ENCODE measurements at regions not wholly inside any gene's neighbourhood (a gene's known extent, or its start where the extent isn't known, plus 50 kb on each side); places are given as distances from the start of the nearest gene placed in this dataset.

DNA sequence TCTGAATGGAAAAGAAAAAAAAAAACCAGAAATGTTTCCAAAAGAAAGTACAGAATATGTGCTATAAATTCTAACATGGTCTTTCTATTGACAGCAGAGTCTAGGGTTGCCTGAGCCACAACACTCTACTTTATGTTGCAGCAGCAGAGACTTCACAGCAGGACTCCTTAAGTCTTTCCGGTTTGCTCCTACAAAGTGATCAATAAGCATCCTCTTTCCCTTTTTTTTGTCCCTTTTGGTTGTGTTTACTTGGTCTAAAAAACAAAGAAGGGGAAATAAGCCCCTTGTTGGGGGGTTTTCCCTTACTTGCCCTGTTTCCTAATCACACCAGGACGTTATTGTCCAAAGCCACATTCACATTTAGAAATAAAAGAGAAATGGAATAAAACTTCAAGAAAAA, 163.1 kb upstream of the MPPED2 start:
- H3K9me3 ChIP-seq (ENCODE audit: control insufficient read depth in 5 of 5, low read length in 5 of 5): peaks cover 0 to 2% (median 0%) of the 10 kb centered on the region in 5 donors
- H3K4me3 ChIP-seq (ENCODE audit: low read depth in 1 of 5, low read length in 5 of 5): no peak overlapping the region
- H3K36me3 ChIP-seq (ENCODE audit: control insufficient read depth in 5 of 5, insufficient read depth in 5 of 5, low read length in 5 of 5): no peaks in the 10 kb centered on the region
- H3K27ac ChIP-seq (ENCODE audit: low read depth, low read length): no peak overlapping the region
- H3K27me3 ChIP-seq (ENCODE audit: control insufficient read depth in 5 of 5, insufficient read depth in 4 of 5, low read length in 5 of 5): no peaks in the 10 kb centered on the region
- no peaks in the 10 kb centered on the region for H3K4me1 ChIP-seq (ENCODE audit: control insufficient read depth in 5 of 5, insufficient read depth in 5 of 5, low read length in 5 of 5)
- no peak overlapping the region for H3K9ac ChIP-seq (ENCODE audit: low read length in 5 of 5)

DNA sequence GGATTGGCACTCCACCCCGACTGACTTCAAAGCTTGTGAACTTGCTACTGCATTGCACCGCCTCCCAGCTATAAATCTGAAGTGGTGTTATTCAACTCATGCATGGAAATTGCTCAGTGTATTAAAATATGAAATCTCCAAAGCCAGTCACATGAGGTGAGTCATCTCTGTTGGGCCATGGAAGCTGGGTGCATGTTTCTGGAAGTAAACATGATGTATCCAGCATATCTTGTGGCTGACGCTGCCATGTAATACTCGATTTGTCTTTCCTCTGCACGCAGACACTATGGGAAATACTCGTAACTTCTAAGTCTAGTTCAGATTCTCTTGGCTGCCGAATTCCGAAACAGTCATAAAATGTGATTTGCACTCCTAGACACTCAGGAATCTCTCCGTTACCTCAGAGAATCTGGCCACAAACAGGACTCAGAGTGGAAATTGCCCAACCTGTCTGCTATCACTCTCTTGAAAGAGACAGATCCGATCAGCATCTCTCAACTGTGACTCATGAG, 154.9 kb upstream of the MPPED2 start:
- H3K4me1 ChIP-seq (ENCODE audit: control insufficient read depth in 5 of 5, insufficient read depth in 5 of 5, low read length in 5 of 5): peaks cover 0 to 6% (median 0%) of the 10 kb centered on the region in 5 donors
- H3K27me3 ChIP-seq (ENCODE audit: control insufficient read depth in 5 of 5, insufficient read depth in 4 of 5, low read length in 5 of 5): no peaks in the 10 kb centered on the region
- H3K27ac ChIP-seq (ENCODE audit: low read depth, low read length): no peak overlapping the region
- H3K9ac ChIP-seq (ENCODE audit: low read length in 5 of 5): no peak overlapping the region
- H3K36me3 ChIP-seq (ENCODE audit: control insufficient read depth in 5 of 5, insufficient read depth in 5 of 5, low read length in 5 of 5): no peaks in the 10 kb centered on the region
- no peak overlapping the region for H3K4me3 ChIP-seq (ENCODE audit: low read depth in 1 of 5, low read length in 5 of 5)
- H3K9me3 ChIP-seq (ENCODE audit: control insufficient read depth in 5 of 5, low read length in 5 of 5): no peaks in the 10 kb centered on the region

DNA sequence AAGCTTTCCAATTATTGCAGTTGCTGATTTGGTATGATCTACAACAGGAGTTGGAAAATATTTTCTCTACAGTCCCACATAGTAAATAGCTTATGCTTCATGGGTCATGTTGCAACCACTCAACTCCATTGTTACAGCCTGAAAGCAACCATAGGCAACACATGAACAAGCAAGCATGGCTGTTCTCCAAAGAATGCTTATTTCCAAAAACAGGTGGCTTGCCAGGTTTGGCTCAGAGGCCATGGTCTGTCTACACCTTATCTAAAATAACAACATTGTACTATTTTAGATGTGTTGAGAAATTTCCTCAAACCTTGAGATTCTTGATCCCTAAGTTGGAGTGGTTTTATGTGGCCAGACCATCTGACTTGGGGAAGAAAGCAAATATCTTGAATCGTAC, 153.9 kb upstream of the MPPED2 start:
- Histone ChIP-seq H3K9ac (ENCODE audit: low read length in 5 of 5) (no peak overlapping the region), H3K27ac (ENCODE audit: low read depth, low read length) (no peak overlapping the region)

DNA sequence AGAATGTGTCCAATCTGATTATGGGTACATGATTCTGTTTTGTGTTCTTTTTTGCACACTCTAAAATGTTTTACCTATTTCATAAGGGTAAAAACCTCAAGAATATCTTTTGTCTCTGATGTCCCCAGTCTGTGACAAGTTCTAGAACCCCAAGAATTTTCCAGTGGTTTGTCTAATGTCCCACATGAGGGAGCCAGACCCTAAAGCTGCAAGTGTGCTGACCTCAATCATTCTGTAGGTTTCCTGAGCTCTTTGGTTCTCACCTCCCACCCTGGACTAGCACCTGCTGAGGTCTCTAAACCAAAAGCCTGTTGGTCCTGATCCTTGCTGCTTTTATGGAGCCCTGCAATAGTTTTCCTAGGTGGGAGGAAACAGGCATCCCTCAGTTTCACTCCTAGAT, 149.8 kb upstream of the MPPED2 start:
- H3K9ac ChIP-seq (ENCODE audit: low read length in 5 of 5): no peak overlapping the region
- H3K4me3 ChIP-seq (ENCODE audit: low read depth in 1 of 5, low read length in 5 of 5): no peak overlapping the region
- peaks cover 0 to 2% (median 0%) of the 10 kb centered on the region in 5 donors for H3K4me1 ChIP-seq (ENCODE audit: control insufficient read depth in 5 of 5, insufficient read depth in 5 of 5, low read length in 5 of 5)
- no peaks in the 10 kb centered on the region for H3K9me3 ChIP-seq (ENCODE audit: control insufficient read depth in 5 of 5, low read length in 5 of 5)
- no peaks in the 10 kb centered on the region for H3K36me3 ChIP-seq (ENCODE audit: control insufficient read depth in 5 of 5, insufficient read depth in 5 of 5, low read length in 5 of 5)
- no peak overlapping the region for H3K27ac ChIP-seq (ENCODE audit: low read depth, low read length)
- H3K27me3 ChIP-seq (ENCODE audit: control insufficient read depth in 5 of 5, insufficient read depth in 4 of 5, low read length in 5 of 5): no peaks in the 10 kb centered on the region

More for the DNA sequence above, 153.9 kb upstream of the MPPED2 start:
- Histone ChIP-seq H3K36me3 (ENCODE audit: control insufficient read depth in 5 of 5, insufficient read depth in 5 of 5, low read length in 5 of 5) (no peaks in the 10 kb centered on the region), H3K4me3 (ENCODE audit: low read depth in 1 of 5, low read length in 5 of 5) (no peak overlapping the region), H3K4me1 (ENCODE audit: control insufficient read depth in 5 of 5, insufficient read depth in 5 of 5, low read length in 5 of 5) (peaks cover 0 to 6% (median 0%) of the 10 kb centered on the region in 5 donors), H3K9me3 (ENCODE audit: control insufficient read depth in 5 of 5, low read length in 5 of 5) (no peaks in the 10 kb centered on the region), H3K27me3 (ENCODE audit: control insufficient read depth in 5 of 5, insufficient read depth in 4 of 5, low read length in 5 of 5) (no peaks in the 10 kb centered on the region)

DNA sequence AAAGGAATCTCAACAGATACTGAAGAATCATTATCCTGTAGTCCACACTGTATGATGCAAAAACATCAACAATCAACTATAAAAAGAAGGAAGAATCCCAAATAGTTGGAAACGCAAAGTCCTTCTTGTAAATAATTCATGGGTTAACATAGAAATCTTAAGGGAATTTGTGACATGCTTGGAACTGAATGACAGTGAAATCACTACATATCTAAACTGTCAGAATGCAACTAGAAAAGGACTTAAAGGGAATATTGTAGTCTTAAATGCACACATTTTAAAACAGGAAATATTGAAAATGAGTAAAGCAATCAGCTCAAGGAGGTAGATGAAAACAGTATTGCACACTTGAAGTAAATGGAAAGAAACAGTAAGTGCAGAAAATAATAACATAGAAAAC, 147.6 kb upstream of the MPPED2 start:
- Histone ChIP-seq H3K9me3 (ENCODE audit: control insufficient read depth in 5 of 5, low read length in 5 of 5) (no peaks in the 10 kb centered on the region), H3K36me3 (ENCODE audit: control insufficient read depth in 5 of 5, insufficient read depth in 5 of 5, low read length in 5 of 5) (no peaks in the 10 kb centered on the region), H3K4me1 (ENCODE audit: control insufficient read depth in 5 of 5, insufficient read depth in 5 of 5, low read length in 5 of 5) (no peaks in the 10 kb centered on the region), H3K9ac (ENCODE audit: low read length in 5 of 5) (no peak overlapping the region), H3K27ac (ENCODE audit: low read depth, low read length) (no peak overlapping the region), H3K27me3 (ENCODE audit: control insufficient read depth in 5 of 5, insufficient read depth in 4 of 5, low read length in 5 of 5) (no peaks in the 10 kb centered on the region), H3K4me3 (ENCODE audit: low read depth in 1 of 5, low read length in 5 of 5) (no peak overlapping the region)

DNA sequence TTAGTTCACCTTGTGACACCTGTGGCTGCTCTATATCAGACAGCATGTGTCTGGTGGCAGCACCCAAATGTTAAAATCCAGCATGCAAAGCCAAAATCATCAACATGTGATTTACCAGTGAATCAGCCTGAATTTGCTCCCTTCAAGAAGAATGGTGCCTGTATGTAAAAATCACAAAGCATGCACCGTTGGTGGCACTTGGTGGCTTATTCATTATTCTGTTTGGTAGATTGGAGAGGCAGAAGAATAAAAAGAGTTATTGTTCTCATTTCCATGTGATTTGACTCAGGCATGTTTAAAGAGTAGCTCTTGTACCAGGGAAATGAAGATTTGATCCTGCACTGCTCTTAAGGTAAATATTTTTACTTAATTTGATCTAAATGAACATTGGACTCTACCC, 143.9 kb upstream of the MPPED2 start:
- H3K27me3 ChIP-seq (ENCODE audit: control insufficient read depth in 5 of 5, insufficient read depth in 4 of 5, low read length in 5 of 5): no peaks in the 10 kb centered on the region
- H3K27ac ChIP-seq (ENCODE audit: low read depth, low read length): no peak overlapping the region

DNA sequence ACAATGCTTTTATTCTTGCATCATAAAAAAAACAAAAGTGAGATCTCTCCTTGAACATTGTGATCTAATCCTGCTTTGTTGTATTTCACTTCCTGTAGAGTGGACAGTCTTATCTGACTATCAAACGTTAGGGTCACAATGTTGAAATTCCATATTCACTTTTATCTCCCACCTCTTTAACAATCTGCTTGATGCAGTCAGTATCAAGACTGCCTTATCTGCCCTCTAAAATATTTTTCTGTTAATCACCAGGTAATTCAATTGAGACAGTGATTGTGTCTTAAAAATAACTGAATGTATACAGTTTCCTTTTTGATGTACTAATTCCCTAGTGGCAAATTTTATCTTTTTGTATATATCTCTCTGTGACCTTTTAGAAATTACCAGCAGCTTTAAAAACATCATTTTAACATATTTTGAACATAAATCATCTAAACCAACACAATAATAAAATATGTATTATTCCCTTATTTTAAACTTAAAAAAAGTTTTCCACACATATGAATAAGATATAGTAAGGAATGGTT, 143.1 kb upstream of the MPPED2 start:
- Histone ChIP-seq H3K27ac (ENCODE audit: low read depth, low read length) (no peak overlapping the region), H3K36me3 (ENCODE audit: control insufficient read depth in 5 of 5, insufficient read depth in 5 of 5, low read length in 5 of 5) (no peaks in the 10 kb centered on the region), H3K9ac (ENCODE audit: low read length in 5 of 5) (no peak overlapping the region), H3K9me3 (ENCODE audit: control insufficient read depth in 5 of 5, low read length in 5 of 5) (no peaks in the 10 kb centered on the region), H3K4me3 (ENCODE audit: low read depth in 1 of 5, low read length in 5 of 5) (no peak overlapping the region), H3K27me3 (ENCODE audit: control insufficient read depth in 5 of 5, insufficient read depth in 4 of 5, low read length in 5 of 5) (no peaks in the 10 kb centered on the region), H3K4me1 (ENCODE audit: control insufficient read depth in 5 of 5, insufficient read depth in 5 of 5, low read length in 5 of 5) (no peaks in the 10 kb centered on the region)

More for the DNA sequence above, 143.9 kb upstream of the MPPED2 start:
- Histone ChIP-seq H3K4me1 (ENCODE audit: control insufficient read depth in 5 of 5, insufficient read depth in 5 of 5, low read length in 5 of 5) (no peaks in the 10 kb centered on the region), H3K9ac (ENCODE audit: low read length in 5 of 5) (no peak overlapping the region), H3K36me3 (ENCODE audit: control insufficient read depth in 5 of 5, insufficient read depth in 5 of 5, low read length in 5 of 5) (no peaks in the 10 kb centered on the region), H3K4me3 (ENCODE audit: low read depth in 1 of 5, low read length in 5 of 5) (no peak overlapping the region), H3K9me3 (ENCODE audit: control insufficient read depth in 5 of 5, low read length in 5 of 5) (no peaks in the 10 kb centered on the region)

DNA sequence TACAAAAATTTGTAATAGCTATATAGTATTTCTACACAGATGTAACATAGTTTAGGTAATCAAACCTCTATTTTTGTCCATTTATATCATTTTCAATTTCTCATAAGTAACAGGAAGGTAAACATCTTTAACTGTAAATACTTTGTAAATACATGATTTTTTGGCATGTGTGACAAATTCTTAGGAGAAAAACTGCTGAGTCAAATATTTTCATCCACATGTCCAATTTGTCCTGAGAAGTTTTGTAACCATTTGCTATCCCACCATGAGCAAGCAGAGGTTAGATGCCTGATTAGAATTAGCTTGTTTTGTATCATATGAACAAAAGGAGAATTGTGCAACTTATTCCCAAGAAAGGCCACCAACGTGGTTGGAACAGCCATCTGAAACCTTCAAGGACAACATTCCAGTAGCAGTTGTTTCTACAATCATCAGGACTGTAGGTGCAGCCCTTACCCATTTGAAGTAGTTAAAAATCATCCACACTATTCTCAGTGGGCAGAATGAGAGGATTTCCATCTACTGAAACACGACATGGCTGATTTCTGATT, 139.6 kb upstream of the MPPED2 start:
- H3K9me3 ChIP-seq (ENCODE audit: control insufficient read depth in 5 of 5, low read length in 5 of 5): no peaks in the 10 kb centered on the region
- no peak overlapping the region for H3K4me3 ChIP-seq (ENCODE audit: low read depth in 1 of 5, low read length in 5 of 5)
- H3K4me1 ChIP-seq (ENCODE audit: control insufficient read depth in 5 of 5, insufficient read depth in 5 of 5, low read length in 5 of 5): no peaks in the 10 kb centered on the region

DNA sequence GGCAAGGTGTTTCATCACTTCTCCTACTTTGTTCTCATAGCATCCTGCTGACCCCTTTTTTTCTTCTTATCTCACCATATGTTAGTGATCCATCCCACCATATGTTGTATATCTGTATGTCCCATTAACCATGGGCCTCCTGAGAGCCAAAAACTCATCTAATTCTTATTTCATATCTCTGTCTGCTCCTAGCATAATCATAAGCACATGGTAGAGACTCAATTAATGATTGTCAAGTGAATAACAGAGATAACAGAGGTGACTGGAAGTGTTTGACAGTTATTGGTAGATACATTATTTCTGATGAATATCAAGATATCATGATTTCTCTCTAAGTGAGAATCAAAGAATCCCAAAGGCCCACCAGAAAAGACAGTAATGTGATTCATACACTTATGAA, 138.1 kb upstream of the MPPED2 start:
- Histone ChIP-seq H3K9me3 (ENCODE audit: control insufficient read depth in 5 of 5, low read length in 5 of 5) (no peaks in the 10 kb centered on the region), H3K9ac (ENCODE audit: low read length in 5 of 5) (no peak overlapping the region), H3K4me1 (ENCODE audit: control insufficient read depth in 5 of 5, insufficient read depth in 5 of 5, low read length in 5 of 5) (no peaks in the 10 kb centered on the region), H3K27ac (ENCODE audit: low read depth, low read length) (no peak overlapping the region), H3K27me3 (ENCODE audit: control insufficient read depth in 5 of 5, insufficient read depth in 4 of 5, low read length in 5 of 5) (no peaks in the 10 kb centered on the region), H3K36me3 (ENCODE audit: control insufficient read depth in 5 of 5, insufficient read depth in 5 of 5, low read length in 5 of 5) (no peaks in the 10 kb centered on the region), H3K4me3 (ENCODE audit: low read depth in 1 of 5, low read length in 5 of 5) (no peak overlapping the region)

More for the DNA sequence above, 139.6 kb upstream of the MPPED2 start:
- Histone ChIP-seq H3K27ac (ENCODE audit: low read depth, low read length) (no peak overlapping the region), H3K36me3 (ENCODE audit: control insufficient read depth in 5 of 5, insufficient read depth in 5 of 5, low read length in 5 of 5) (no peaks in the 10 kb centered on the region), H3K27me3 (ENCODE audit: control insufficient read depth in 5 of 5, insufficient read depth in 4 of 5, low read length in 5 of 5) (no peaks in the 10 kb centered on the region), H3K9ac (ENCODE audit: low read length in 5 of 5) (no peak overlapping the region)

DNA sequence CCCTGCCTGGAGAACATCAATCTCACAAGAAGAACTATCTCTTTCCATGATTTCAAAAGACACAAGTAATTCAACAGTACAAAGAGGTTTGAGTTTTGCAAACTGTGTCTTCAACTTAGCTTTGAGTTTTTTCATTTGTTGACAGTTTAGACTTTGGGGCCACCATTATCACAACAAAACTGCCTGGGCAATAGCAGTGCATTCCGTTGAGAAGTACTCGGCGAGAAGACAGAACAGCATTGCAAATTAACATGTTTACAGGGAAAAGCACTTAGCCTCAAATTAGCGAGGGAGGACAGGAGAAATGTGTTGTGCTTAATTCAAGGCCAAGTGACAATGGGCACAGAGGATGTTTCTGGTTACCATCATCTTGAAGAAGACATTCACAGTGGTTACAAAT, 133.2 kb upstream of the MPPED2 start:
- Histone ChIP-seq H3K9me3 (ENCODE audit: control insufficient read depth in 5 of 5, low read length in 5 of 5) (no peaks in the 10 kb centered on the region), H3K4me3 (ENCODE audit: low read depth in 1 of 5, low read length in 5 of 5) (no peak overlapping the region)

More for the DNA sequence above, 133.2 kb upstream of the MPPED2 start:
- Histone ChIP-seq H3K9ac (ENCODE audit: low read length in 5 of 5) (no peak overlapping the region), H3K36me3 (ENCODE audit: control insufficient read depth in 5 of 5, insufficient read depth in 5 of 5, low read length in 5 of 5) (no peaks in the 10 kb centered on the region), H3K27ac (ENCODE audit: low read depth, low read length) (no peak overlapping the region), H3K27me3 (ENCODE audit: control insufficient read depth in 5 of 5, insufficient read depth in 4 of 5, low read length in 5 of 5) (no peaks in the 10 kb centered on the region), H3K4me1 (ENCODE audit: control insufficient read depth in 5 of 5, insufficient read depth in 5 of 5, low read length in 5 of 5) (peaks cover 0 to 26% (median 2%) of the 10 kb centered on the region in 5 donors)
